ENCODE measurements at regions not wholly inside any gene's neighbourhood (a gene's known extent, or its start where the extent isn't known, plus 50 kb on each side); places are given as distances from the start of the nearest gene placed in this dataset.
"Not testable (repeated sequence)": the region's sequence is repeated elsewhere in the genome, so short reads cannot be mapped to it uniquely, and the experiment has no call there.

DNA sequence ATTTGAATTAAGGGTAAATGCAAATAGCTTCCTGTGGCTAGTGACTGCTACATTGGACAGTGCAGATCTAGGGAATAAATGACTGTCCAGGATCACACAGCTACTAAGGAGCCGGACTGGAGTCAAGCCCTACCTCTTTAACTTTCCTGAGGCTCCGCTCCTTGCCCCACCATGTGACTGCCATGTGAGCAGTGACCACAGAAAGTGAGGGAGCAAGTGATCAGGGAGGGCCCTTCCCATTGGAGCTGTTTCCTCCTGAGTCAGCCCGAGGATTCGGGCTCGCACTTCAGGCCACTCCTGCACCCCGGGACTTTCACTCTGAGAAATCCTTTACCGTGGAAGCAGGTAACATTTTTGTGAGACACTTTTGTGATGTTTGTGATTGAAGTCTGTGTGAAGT, 198.0 kb downstream of the ANKRD30B start:
- Histone ChIP-seq H3K4me3 (ENCODE audit: low read depth, low read length) (no peak overlapping the region), H3K36me3 (ENCODE audit: control insufficient read depth, insufficient read depth, low read length) (no peaks in the 10 kb centered on the region), H3K27me3 (ENCODE audit: control insufficient read depth, insufficient read depth, low read length) (no peaks in the 10 kb centered on the region)
- TF ChIP-seq, protein P1, sequence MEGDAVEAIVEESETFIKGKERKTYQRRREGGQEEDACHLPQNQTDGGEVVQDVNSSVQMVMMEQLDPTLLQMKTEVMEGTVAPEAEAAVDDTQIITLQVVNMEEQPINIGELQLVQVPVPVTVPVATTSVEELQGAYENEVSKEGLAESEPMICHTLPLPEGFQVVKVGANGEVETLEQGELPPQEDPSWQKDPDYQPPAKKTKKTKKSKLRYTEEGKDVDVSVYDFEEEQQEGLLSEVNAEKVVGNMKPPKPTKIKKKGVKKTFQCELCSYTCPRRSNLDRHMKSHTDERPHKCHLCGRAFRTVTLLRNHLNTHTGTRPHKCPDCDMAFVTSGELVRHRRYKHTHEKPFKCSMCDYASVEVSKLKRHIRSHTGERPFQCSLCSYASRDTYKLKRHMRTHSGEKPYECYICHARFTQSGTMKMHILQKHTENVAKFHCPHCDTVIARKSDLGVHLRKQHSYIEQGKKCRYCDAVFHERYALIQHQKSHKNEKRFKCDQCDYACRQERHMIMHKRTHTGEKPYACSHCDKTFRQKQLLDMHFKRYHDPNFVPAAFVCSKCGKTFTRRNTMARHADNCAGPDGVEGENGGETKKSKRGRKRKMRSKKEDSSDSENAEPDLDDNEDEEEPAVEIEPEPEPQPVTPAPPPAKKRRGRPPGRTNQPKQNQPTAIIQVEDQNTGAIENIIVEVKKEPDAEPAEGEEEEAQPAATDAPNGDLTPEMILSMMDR (IDR thresholded peaks at IDR 0.05; ENCODE audit: insufficient read depth, low read length, poor library complexity, severe bottlenecking), result no peak
- DNase-seq (ENCODE audit: low read depth), result no peak

DNA sequence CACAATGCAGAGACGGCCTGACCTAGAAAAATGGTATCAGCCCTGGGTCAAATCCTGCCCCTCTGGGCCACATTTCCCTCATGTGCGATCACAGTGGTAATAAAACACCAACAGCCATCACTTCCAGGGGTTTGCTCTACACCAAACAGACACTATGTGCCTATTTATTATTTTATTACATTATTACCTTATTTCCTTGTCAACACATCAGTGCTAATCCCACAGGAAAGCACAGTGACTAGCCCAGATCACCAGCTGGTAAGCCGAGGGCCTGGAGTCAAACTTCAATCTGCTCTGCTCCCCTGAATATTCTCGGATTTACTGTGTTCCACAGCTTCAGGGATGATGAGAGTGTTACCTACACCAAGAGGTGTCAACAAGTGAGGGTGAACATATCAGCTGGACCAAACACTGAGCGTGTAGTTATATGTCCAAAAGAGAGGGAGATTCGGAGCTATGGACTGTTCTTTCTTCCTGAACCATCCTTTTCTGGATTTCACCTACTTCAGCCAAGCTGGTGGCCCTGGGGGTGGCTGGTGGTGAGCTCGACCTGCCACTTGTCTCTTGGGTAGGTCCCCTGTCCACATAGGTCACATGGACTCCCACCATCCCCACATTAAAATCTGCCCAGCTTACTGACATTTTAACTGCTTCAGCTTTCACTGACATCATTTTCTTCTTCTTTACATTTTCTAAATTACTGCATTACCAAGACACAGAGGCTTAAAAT, 198.9 kb downstream of the ANKRD30B start:
- H3K36me3 ChIP-seq (ENCODE audit: control insufficient read depth, insufficient read depth, low read length); H3K4me3 ChIP-seq (ENCODE audit: low read depth, low read length); DNase-seq (ENCODE audit: low read depth); H3K27me3 ChIP-seq (ENCODE audit: control insufficient read depth, insufficient read depth, low read length): not testable (repeated sequence)

DNA sequence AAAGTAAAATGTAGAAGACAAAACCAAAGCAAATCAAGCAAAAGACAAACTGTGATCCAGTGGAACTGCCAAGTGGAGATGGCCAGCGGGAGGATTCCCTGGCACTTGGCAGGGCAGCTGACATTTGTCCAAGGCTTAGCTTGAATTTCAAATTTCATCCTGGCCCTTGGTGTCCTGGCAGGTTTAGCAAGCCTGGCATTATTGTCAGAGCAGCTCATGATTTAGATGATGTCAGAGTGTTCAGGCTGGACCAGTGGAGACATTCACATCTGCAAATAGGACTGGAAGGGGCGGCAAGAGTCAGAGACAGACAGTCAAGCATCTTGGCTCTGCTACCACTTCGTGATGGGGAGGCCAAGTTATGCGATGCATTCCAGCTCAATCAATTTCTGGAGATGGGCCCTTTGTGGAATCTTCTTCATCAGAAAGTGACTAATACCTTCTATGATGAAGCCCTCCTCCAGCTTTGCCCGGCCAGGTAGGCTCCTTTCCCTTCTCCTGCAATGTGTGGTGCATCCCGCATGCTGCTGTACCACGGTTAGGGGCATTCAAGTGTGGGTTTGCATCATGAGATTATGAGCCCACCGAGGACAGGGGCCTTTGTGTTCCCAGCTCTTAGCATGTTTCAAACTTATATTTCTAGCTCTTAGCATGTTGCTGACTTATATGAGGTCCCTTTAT, 199.7 kb downstream of the ANKRD30B start:
- no peak for DNase-seq (ENCODE audit: low read depth)
- TF ChIP-seq, protein P1 (IDR thresholded peaks at IDR 0.05; ENCODE audit: insufficient read depth, low read length, poor library complexity, severe bottlenecking), result no peak
- H3K36me3 ChIP-seq (ENCODE audit: control insufficient read depth, insufficient read depth, low read length), result no peaks in the 10 kb centered on the region
- no peaks in the 10 kb centered on the region for H3K27me3 ChIP-seq (ENCODE audit: control insufficient read depth, insufficient read depth, low read length)
- H3K4me3 ChIP-seq (ENCODE audit: low read depth, low read length), result no peak overlapping the region

DNA sequence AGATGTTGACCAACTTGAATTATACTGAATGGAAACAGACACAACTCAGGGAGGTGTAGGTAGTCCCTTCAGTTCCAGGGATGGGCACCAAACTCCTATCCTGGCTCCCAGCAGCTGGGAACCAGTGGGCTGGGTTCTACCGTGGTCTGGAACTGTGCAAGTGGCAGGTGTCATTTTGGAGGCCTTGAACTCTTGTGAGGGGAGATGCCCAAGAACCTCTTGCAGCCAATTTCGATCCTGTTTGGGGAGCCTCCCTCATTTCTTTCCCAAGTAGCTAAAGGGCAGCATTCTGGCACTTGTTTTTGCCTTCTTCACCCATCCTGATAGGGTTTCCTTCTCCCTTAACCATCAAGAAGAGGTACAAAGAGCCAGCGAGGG, 200.2 kb downstream of the ANKRD30B start:
- Histone ChIP-seq H3K36me3 (ENCODE audit: control insufficient read depth, insufficient read depth, low read length) (no peaks in the 10 kb centered on the region), H3K4me3 (ENCODE audit: low read depth, low read length) (no peak overlapping the region), H3K27me3 (ENCODE audit: control insufficient read depth, insufficient read depth, low read length) (no peaks in the 10 kb centered on the region)
- TF ChIP-seq, protein P1 (IDR thresholded peaks at IDR 0.05; ENCODE audit: insufficient read depth, low read length, poor library complexity, severe bottlenecking), result no peak
- DNase-seq (ENCODE audit: low read depth), result no peak

DNA sequence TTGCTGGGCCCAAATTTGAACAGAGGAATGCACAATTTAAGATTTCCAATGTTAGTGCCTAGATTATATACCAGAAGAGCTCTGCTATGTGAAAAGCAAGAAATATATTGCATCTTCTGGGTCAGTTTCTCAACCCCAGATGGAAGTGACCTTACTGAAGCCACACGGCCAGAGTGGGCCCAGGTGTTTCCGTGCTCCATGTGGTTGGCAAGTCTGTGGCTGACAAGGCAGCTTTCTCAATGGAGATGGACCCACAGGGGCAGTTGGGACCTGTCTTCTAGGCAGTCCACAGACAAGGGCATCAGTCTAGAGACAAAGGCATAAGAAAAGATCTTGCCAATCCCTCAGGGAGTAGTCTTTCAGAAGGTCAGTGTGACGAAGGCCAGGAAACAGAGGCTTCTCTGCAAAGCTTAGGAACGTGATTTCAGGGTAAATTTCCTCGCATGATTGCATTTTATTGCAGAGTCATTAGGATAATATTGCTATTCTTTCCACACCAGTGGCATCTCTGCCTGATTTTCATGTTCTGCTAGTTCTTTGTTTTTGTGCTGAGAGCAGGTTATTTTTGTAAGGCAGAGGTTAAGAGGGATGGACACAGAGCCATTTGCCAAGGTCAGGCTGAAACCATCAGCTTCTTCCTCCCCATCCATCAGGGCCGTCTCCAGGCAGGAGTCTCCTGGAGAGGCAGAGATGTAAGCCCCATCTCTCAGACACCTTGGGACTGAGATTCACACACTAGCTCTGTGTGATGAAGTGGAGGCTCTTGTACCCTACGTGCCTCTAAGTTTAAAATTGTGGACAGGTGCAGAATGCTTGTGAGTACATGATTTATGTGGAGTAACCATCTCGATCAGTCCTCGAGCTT, 202.1 kb downstream of the ANKRD30B start:
- TF ChIP-seq, protein P1 (IDR thresholded peaks at IDR 0.05; ENCODE audit: insufficient read depth, low read length, poor library complexity, severe bottlenecking), result no peak
- H3K36me3 ChIP-seq (ENCODE audit: control insufficient read depth, insufficient read depth, low read length), result no peaks in the 10 kb centered on the region
- no peaks in the 10 kb centered on the region for H3K27me3 ChIP-seq (ENCODE audit: control insufficient read depth, insufficient read depth, low read length)
- DNase-seq (ENCODE audit: low read depth), result no peak
- no peak overlapping the region for H3K4me3 ChIP-seq (ENCODE audit: low read depth, low read length)

DNA sequence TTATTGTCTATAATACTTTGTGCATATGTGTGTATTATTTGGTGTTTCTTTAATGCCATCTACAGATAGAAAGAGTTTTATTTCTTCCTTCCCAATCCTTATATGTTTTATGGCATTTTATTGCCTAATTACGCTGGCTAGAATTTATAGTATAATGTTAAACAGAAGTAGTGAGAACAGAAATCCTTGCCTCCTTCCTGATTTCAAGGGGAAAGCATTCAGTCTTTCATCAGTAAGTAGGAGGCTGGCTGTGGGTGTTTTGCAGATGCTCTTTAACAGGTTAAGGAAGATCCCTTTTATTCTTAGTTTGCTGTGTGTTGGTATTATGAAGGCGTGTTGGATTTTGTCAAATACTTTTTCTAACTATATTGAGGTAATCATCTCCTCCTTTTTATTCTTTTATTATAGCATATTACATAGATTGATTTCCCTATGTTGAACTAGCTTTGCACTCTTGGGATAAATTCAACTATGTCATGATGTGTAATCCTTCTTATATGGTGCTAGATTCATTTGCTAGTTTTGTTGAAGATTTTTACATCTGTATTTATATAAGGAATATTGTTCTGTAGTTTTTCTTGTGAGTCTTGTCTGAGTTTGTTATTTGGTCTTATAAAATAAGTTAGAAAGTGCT, 204.6 kb downstream of the ANKRD30B start:
- not testable (repeated sequence) for H3K36me3 ChIP-seq (ENCODE audit: control insufficient read depth, insufficient read depth, low read length); DNase-seq (ENCODE audit: low read depth); H3K27me3 ChIP-seq (ENCODE audit: control insufficient read depth, insufficient read depth, low read length); H3K4me3 ChIP-seq (ENCODE audit: low read depth, low read length)

All from kidney epithelial cell (primary cell).